HEK293 (cell line): ENCODE measurements at regions not wholly inside any gene's neighbourhood (a gene's known extent, or its start where the extent isn't known, plus 50 kb on each side); places are given as distances from the start of the nearest gene placed in this dataset.

ENCODE experiments used
- CTCF ChIA-PET: fragments of 350-600 bp; formaldehyde crosslinking; extraction: SDS; loops from one replicate; lab custom pipeline; 2021; ENCODE audit warnings: antibody characterized with exemption; lab: Yijun Ruan, JAX
- POLR2A ChIA-PET: fragments of 300-600 bp; formaldehyde crosslinking; extraction: SDS; loops from one replicate; lab custom pipeline; 2020; ENCODE audit warnings: antibody characterized with exemption, inconsistent platforms; lab: Yijun Ruan, JAX
- H3K27ac ChIP-seq: fragments of 200-500 bp; sonication (Bioruptor generic); 2 replicates; pipeline ENCODE4 v1.5.1; 2014; ENCODE audit warnings: low read depth, low read length, control low read depth, inconsistent platforms; ENCODE audit errors: extremely low read depth
- H3K36me3 ChIP-seq, 2 experiments: fragments of 200-500 bp in 1 of 2; sonication (Bioruptor generic) in 1 of 2; 1 replicate in 1 of 2; 2 replicates in 1 of 2; pipeline ENCODE4 v1.5.1; 2014 to 2017; ENCODE audit warnings: inconsistent platforms in 2 of 2, low read length in 2 of 2; ENCODE audit not compliant: control insufficient read depth in 2 of 2, insufficient read depth in 1 of 2
- H3K4me1 ChIP-seq: fragments of 200-500 bp; sonication (Bioruptor generic); 2 replicates; pipeline ENCODE4 v1.5.1; 2014; ENCODE audit warnings: mild to moderate bottlenecking, low read length, inconsistent platforms; ENCODE audit not compliant: control insufficient read depth, insufficient read depth
- H3K4me3 ChIP-seq: 2 replicates; pipeline ENCODE4 v1.5.1; 2011; ENCODE audit warnings: low read depth, mild to moderate bottlenecking, control low read depth, low read length, moderate library complexity
- H3K9me3 ChIP-seq: fragments of 200-500 bp; sonication (Bioruptor generic); 2 replicates; pipeline ENCODE4 v1.5.1; 2014; ENCODE audit warnings: low read depth, low read length, inconsistent platforms; ENCODE audit not compliant: control insufficient read depth, insufficient read depth
- GLI2 ChIP-seq: fragments of 450-650 bp; formaldehyde crosslinking; IDR thresholded peaks from 2 replicates; pipeline ENCODE4; 2017; ENCODE audit warnings: missing biosample characterization, missing genetic modification characterization, low read depth, borderline replicate concordance
- GLIS1 ChIP-seq: fragments of 450-650 bp; formaldehyde crosslinking; IDR thresholded peaks from 2 replicates; pipeline ENCODE4 v1.5.1; 2016; ENCODE audit warnings: missing biosample characterization, missing genetic modification characterization
- HOXA7 ChIP-seq: sonication (generic); formaldehyde crosslinking; IDR thresholded peaks from 2 replicates; pipeline ENCODE4 v1.8.1; 2022; ENCODE audit warnings: missing genetic modification reagents, borderline replicate concordance
- HOXC10 ChIP-seq: sonication (generic); formaldehyde crosslinking; IDR thresholded peaks from 2 replicates; pipeline ENCODE4 v1.8.1; 2023; ENCODE audit warnings: mild to moderate bottlenecking, missing genetic modification reagents
- REPIN1 ChIP-seq: fragments of 450-650 bp; formaldehyde crosslinking; IDR thresholded peaks from 2 replicates; pipeline ENCODE4 v1.5.1; 2017; ENCODE audit warnings: missing biosample characterization, missing genetic modification characterization, low read depth
- YY2 ChIP-seq: fragments of 450-650 bp; formaldehyde crosslinking; IDR thresholded peaks from 2 replicates; pipeline ENCODE4 v1.5.1; 2016; ENCODE audit warnings: missing biosample characterization, missing genetic modification characterization
- ZIC2 ChIP-seq: fragments of 450-650 bp; formaldehyde crosslinking; IDR thresholded peaks from 2 replicates; pipeline ENCODE4 v1.5.1; 2016; ENCODE audit warnings: missing biosample characterization, missing genetic modification characterization
- ZNF10 ChIP-seq: fragments of 450-650 bp; formaldehyde crosslinking; IDR thresholded peaks from 2 replicates; pipeline ENCODE4 v1.5.1; 2017; ENCODE audit warnings: missing biosample characterization, missing genetic modification characterization
- ZNF112 ChIP-seq: fragments of 450-650 bp; formaldehyde crosslinking; IDR thresholded peaks from 2 replicates; pipeline ENCODE4 v1.5.0; 2017; ENCODE audit warnings: missing biosample characterization, missing genetic modification characterization
- ZNF121 ChIP-seq: fragments of 450-650 bp; formaldehyde crosslinking; IDR thresholded peaks from 2 replicates; pipeline ENCODE4 v1.5.1; 2016; ENCODE audit warnings: missing biosample characterization, missing genetic modification characterization
- ZNF146 ChIP-seq: fragments of 450-650 bp; formaldehyde crosslinking; IDR thresholded peaks from 2 replicates; pipeline ENCODE4 v1.5.1; 2016; ENCODE audit warnings: missing biosample characterization, missing genetic modification characterization
- ZNF169 ChIP-seq: fragments of 450-650 bp; formaldehyde crosslinking; IDR thresholded peaks from 2 replicates; pipeline ENCODE4 v1.5.1; 2016; ENCODE audit warnings: missing biosample characterization, missing genetic modification characterization
- ZNF184 ChIP-seq: fragments of 450-650 bp; IDR thresholded peaks from 2 replicates; pipeline ENCODE4 v1.5.1; 2018; ENCODE audit warnings: missing biosample characterization, mild to moderate bottlenecking, missing genetic modification characterization
- ZNF223 ChIP-seq: fragments of 450-650 bp; formaldehyde crosslinking; IDR thresholded peaks from 2 replicates; pipeline ENCODE4 v1.5.1; 2016; ENCODE audit warnings: missing biosample characterization, missing genetic modification characterization
- ZNF24 ChIP-seq: fragments of 450-650 bp; formaldehyde crosslinking; IDR thresholded peaks from 2 replicates; pipeline ENCODE4 v1.5.1; 2016; ENCODE audit warnings: missing biosample characterization, missing genetic modification characterization
- ZNF350 ChIP-seq: fragments of 450-650 bp; formaldehyde crosslinking; IDR thresholded peaks from 2 replicates; pipeline ENCODE4 v1.5.0; 2017; ENCODE audit warnings: missing biosample characterization, mild to moderate bottlenecking, missing genetic modification characterization
- ZNF354C ChIP-seq: fragments of 450-650 bp; formaldehyde crosslinking; IDR thresholded peaks from 2 replicates; pipeline ENCODE4 v1.5.1; 2016; ENCODE audit warnings: missing biosample characterization, missing genetic modification characterization, low read depth, borderline replicate concordance
- ZNF366 ChIP-seq: fragments of 450-650 bp; formaldehyde crosslinking; conservative IDR thresholded peaks from 2 replicates; pipeline ENCODE4 v1.5.1; 2016; ENCODE audit warnings: missing biosample characterization, missing genetic modification characterization
- ZNF426 ChIP-seq: fragments of 450-650 bp; formaldehyde crosslinking; IDR thresholded peaks from 2 replicates; pipeline ENCODE4 v1.5.1; 2017; ENCODE audit warnings: missing biosample characterization, missing genetic modification characterization, mild to moderate bottlenecking, inconsistent platforms, moderate library complexity
- ZNF548 ChIP-seq: fragments of 450-650 bp; formaldehyde crosslinking; IDR thresholded peaks from 2 replicates; pipeline ENCODE4 v1.5.1; 2016; ENCODE audit warnings: missing biosample characterization, missing genetic modification characterization
- ZNF596 ChIP-seq: fragments of 450-650 bp; IDR thresholded peaks from 2 replicates; pipeline ENCODE4 v1.5.0; 2018; ENCODE audit warnings: missing biosample characterization, mild to moderate bottlenecking, missing genetic modification characterization, moderate library complexity
- ZNF664 ChIP-seq: fragments of 450-650 bp; formaldehyde crosslinking; IDR thresholded peaks from 2 replicates; pipeline ENCODE4 v1.5.1; 2016; ENCODE audit warnings: missing biosample characterization, missing genetic modification characterization
- ZNF768 ChIP-seq: fragments of 450-650 bp; formaldehyde crosslinking; IDR thresholded peaks from 2 replicates; pipeline ENCODE4 v1.5.1; 2018; ENCODE audit warnings: missing biosample characterization, mild to moderate bottlenecking, missing genetic modification characterization
- ZNF791 ChIP-seq: fragments of 450-650 bp; formaldehyde crosslinking; IDR thresholded peaks from 2 replicates; pipeline ENCODE4 v1.5.1; 2016; ENCODE audit warnings: missing biosample characterization, missing genetic modification characterization
- ZNF843 ChIP-seq: fragments of 450-650 bp; formaldehyde crosslinking; IDR thresholded peaks from 2 replicates; pipeline ENCODE4 v1.5.1; 2016; ENCODE audit warnings: missing biosample characterization, missing genetic modification characterization
- ZSCAN30 ChIP-seq: fragments of 450-650 bp; IDR thresholded peaks from 2 replicates; pipeline ENCODE4 v1.5.1; 2018; ENCODE audit warnings: missing biosample characterization, mild to moderate bottlenecking, missing genetic modification characterization, moderate library complexity
- ZXDB ChIP-seq: fragments of 450-650 bp; formaldehyde crosslinking; IDR thresholded peaks from 2 replicates; pipeline ENCODE4 v1.5.1; 2016; ENCODE audit warnings: missing biosample characterization, missing genetic modification characterization
- TF ChIP-seq, protein P1 (sequence below): fragments of 450-650 bp; formaldehyde crosslinking; IDR thresholded peaks from 2 replicates; pipeline ENCODE4; 2016; ENCODE audit warnings: missing biosample characterization, missing genetic modification characterization
- TF ChIP-seq, protein P2 (sequence below): fragments of 450-650 bp; formaldehyde crosslinking; IDR thresholded peaks from 2 replicates; pipeline ENCODE4 v1.5.1; 2016; ENCODE audit warnings: missing biosample characterization, missing genetic modification characterization, low read depth
- TF ChIP-seq, protein P3 (sequence below): fragments of 450-650 bp; IDR thresholded peaks from 2 replicates; pipeline ENCODE4 v1.5.1; 2018; ENCODE audit warnings: missing biosample characterization, mild to moderate bottlenecking, missing genetic modification characterization
- TF ChIP-seq, protein P4 (sequence below): fragments of 450-650 bp; formaldehyde crosslinking; IDR thresholded peaks from 2 replicates; pipeline ENCODE4 v1.5.1; 2016; ENCODE audit warnings: missing biosample characterization, missing genetic modification characterization
- TF ChIP-seq, protein P5 (sequence below): sonication (generic); formaldehyde crosslinking; IDR thresholded peaks from 2 replicates; pipeline ENCODE4 v1.8.1; 2022; ENCODE audit warnings: mild to moderate bottlenecking, moderate library complexity, missing genetic modification reagents

DNA sequence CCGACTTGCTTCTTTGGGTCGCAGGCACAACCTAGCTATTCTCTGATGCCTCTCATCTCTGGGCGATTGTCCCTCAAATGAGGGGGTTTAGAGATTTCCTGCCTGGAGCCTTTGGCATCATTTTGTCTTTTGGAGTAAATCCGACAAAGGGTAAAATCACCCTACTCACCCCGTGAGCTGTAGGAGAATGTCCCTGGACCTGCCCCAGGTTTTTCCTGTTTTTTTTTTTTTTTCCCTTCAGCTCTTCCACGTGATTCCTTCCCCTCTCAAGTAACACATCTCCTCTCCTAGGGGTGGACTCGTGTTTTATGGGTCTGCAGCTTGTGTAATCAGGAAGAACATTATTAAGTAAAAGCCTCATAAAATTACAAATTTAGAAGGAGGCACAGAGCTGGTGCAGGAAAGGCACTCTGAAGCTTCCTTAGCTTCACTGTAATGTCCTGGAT is 128.4 kb upstream of the ZNF746 start:
- ChIA-PET CTCF (interaction anchor here (0.5 to 2.7 kb wide), 9 partner anchors 9 to 517 kb away, joined by 3 to 15 read pairs (median 5); no protein-coding TSS in a partner anchor), POLR2A (interaction anchor here (0.7 kb wide), 1 partner anchor 431 kb away, joined by 3 read pairs; the partner anchor contains the start of gene ZNF282)
- Histone ChIP-seq H3K9me3 (no peaks in the 10 kb centered on the region), H3K4me3 (no peak overlapping the region), H3K27ac (peak overlapping the region; percentile 1; the same call in 1 of the 2 replicates), H3K36me3 (peaks cover 0 to 21% of the 10 kb centered on the region in 2 experiments; a peak in 1 of 3 replicates), H3K4me1 (peaks cover 3% of the 10 kb centered on the region; the same call in 1 of the 2 replicates)
- TF ChIP-seq ZNF548 (tag by site-specific recombination) (no peak), ZNF596 (tag by site-specific recombination) (no peak), ZNF843 (tag by site-specific recombination) (no peak), ZNF184 (tag by site-specific recombination) (no peak), ZXDB (tag by site-specific recombination) (peak; percentile 20; the same call in 1 of the 2 replicates), HOXC10 (CRISPR knock-in tag) (no peak), GLIS1 (tag by site-specific recombination) (peak; percentile 62), ZSCAN30 (no peak), REPIN1 (tag by site-specific recombination) (no peak), GLI2 (tag by site-specific recombination) (no peak), ZNF354C (no peak), ZNF10 (tag by site-specific recombination) (no peak), ZNF791 (tag by site-specific recombination) (no peak), ZIC2 (tag by site-specific recombination) (no peak), ZNF664 (tag by site-specific recombination) (no peak), YY2 (tag by site-specific recombination) (no peak), ZNF112 (tag by site-specific recombination) (no peak), ZNF366 (tag by site-specific recombination) (0 out of 2 replicates have a peak, but pooled peaks have one; percentile 9), ZNF768 (no peak), ZNF223 (tag by site-specific recombination) (peak; percentile 83; the same call in 1 of the 2 replicates), ZNF169 (tag by site-specific recombination) (no peak), ZNF146 (tag by site-specific recombination) (no peak), ZNF350 (tag by site-specific recombination) (no peak), ZNF24 (peak; percentile 17; the same call in 1 of the 2 replicates), HOXA7 (no peak), ZNF121 (tag by site-specific recombination) (no peak), ZNF426 (no peak)
- TF ChIP-seq, protein P1, sequence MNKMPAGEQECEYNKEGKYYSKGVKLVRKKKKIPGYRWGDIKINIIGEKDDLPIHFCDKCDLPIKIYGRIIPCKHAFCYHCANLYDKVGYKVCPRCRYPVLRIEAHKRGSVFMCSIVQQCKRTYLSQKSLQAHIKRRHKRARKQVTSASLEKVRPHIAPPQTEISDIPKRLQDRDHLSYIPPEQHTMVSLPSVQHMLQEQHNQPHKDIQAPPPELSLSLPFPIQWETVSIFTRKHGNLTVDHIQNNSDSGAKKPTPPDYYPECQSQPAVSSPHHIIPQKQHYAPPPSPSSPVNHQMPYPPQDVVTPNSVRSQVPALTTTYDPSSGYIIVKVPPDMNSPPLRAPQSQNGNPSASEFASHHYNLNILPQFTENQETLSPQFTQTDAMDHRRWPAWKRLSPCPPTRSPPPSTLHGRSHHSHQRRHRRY (tag by site-specific recombination) = no peak
- TF ChIP-seq, protein P2, sequence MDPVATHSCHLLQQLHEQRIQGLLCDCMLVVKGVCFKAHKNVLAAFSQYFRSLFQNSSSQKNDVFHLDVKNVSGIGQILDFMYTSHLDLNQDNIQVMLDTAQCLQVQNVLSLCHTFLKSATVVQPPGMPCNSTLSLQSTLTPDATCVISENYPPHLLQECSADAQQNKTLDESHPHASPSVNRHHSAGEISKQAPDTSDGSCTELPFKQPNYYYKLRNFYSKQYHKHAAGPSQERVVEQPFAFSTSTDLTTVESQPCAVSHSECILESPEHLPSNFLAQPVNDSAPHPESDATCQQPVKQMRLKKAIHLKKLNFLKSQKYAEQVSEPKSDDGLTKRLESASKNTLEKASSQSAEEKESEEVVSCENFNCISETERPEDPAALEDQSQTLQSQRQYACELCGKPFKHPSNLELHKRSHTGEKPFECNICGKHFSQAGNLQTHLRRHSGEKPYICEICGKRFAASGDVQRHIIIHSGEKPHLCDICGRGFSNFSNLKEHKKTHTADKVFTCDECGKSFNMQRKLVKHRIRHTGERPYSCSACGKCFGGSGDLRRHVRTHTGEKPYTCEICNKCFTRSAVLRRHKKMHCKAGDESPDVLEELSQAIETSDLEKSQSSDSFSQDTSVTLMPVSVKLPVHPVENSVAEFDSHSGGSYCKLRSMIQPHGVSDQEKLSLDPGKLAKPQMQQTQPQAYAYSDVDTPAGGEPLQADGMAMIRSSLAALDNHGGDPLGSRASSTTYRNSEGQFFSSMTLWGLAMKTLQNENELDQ (tag by site-specific recombination) = no peak
- TF ChIP-seq, protein P3, sequence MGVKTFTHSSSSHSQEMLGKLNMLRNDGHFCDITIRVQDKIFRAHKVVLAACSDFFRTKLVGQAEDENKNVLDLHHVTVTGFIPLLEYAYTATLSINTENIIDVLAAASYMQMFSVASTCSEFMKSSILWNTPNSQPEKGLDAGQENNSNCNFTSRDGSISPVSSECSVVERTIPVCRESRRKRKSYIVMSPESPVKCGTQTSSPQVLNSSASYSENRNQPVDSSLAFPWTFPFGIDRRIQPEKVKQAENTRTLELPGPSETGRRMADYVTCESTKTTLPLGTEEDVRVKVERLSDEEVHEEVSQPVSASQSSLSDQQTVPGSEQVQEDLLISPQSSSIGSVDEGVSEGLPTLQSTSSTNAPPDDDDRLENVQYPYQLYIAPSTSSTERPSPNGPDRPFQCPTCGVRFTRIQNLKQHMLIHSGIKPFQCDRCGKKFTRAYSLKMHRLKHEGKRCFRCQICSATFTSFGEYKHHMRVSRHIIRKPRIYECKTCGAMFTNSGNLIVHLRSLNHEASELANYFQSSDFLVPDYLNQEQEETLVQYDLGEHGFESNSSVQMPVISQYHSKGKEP (tag by site-specific recombination) = peak; percentile 33; the same call in 1 of the 2 replicates
- TF ChIP-seq, protein P4, sequence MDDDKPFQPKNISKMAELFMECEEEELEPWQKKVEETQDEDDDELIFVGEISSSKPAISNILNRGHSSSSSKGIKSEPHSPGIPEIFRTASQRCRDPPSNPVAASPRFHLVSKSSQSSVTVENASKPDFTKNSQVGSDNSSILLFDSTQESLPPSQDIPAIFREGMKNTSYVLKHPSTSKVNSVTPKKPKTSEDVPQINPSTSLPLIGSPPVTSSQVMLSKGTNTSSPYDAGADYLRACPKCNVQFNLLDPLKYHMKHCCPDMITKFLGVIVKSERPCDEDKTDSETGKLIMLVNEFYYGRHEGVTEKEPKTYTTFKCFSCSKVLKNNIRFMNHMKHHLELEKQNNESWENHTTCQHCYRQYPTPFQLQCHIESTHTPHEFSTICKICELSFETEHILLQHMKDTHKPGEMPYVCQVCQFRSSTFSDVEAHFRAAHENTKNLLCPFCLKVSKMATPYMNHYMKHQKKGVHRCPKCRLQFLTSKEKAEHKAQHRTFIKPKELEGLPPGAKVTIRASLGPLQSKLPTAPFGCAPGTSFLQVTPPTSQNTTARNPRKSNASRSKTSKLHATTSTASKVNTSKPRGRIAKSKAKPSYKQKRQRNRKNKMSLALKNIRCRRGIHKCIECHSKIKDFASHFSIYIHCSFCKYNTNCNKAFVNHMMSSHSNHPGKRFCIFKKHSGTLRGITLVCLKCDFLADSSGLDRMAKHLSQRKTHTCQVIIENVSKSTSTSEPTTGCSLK (tag by site-specific recombination) = no peak
- TF ChIP-seq, protein P5, sequence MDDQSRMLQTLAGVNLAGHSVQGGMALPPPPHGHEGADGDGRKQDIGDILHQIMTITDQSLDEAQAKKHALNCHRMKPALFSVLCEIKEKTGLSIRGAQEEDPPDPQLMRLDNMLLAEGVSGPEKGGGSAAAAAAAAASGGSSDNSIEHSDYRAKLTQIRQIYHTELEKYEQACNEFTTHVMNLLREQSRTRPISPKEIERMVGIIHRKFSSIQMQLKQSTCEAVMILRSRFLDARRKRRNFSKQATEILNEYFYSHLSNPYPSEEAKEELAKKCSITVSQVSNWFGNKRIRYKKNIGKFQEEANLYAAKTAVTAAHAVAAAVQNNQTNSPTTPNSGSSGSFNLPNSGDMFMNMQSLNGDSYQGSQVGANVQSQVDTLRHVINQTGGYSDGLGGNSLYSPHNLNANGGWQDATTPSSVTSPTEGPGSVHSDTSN (CRISPR knock-in tag) = no peak
